ENCODE measurements at regions not wholly inside any gene's neighbourhood (a gene's known extent, or its start where the extent isn't known, plus 50 kb on each side); places are given as distances from the start of the nearest gene placed in this dataset.

DNA sequence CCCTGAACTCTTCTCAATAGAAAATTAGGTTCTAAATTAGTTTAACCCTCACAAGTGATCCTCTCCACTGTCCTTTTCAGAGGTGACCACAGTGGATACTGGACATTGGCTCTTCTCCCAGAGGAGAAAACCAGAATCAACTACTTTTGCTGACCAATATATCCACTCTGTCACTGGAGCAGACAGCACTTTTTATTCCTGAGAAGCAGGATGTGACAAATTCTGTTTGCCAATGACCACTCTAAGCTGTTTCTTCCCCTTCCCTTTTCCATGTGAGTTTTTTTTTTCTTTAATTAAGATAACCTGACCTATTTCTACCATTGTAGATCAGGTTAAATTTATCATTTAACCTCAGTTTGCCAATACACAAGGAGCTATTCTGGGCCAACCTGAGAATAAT, 79.7 kb upstream of the ZNF280D start:
- H3K27ac ChIP-seq (ENCODE audit: low read length), result peak overlapping the region; percentile 57; the same call in 1 of the 2 replicates

GRCh38 chr15:56812221-56812620, 78.9 kb upstream of the ZNF280D start:
- H3K79me2 ChIP-seq (ENCODE audit: low read length), result no peaks in the 10 kb centered on the region
- peaks cover 27% of the 10 kb centered on the region for H3K4me1 ChIP-seq (ENCODE audit: low read length)
- H3K9ac ChIP-seq (ENCODE audit: low read length), result no peak overlapping the region
- peak overlapping the region; percentile 42 for H2AFZ ChIP-seq (ENCODE audit: low read length)
- no peak for TF ChIP-seq EZH2phosphoT487 (IDR thresholded peaks at IDR 0.05; ENCODE audit: low read length)
- TF ChIP-seq EZH2 (optimal IDR thresholded peaks at IDR 0.05; ENCODE audit: low read depth, low read length), result no peak
- TF ChIP-seq, protein P1, sequence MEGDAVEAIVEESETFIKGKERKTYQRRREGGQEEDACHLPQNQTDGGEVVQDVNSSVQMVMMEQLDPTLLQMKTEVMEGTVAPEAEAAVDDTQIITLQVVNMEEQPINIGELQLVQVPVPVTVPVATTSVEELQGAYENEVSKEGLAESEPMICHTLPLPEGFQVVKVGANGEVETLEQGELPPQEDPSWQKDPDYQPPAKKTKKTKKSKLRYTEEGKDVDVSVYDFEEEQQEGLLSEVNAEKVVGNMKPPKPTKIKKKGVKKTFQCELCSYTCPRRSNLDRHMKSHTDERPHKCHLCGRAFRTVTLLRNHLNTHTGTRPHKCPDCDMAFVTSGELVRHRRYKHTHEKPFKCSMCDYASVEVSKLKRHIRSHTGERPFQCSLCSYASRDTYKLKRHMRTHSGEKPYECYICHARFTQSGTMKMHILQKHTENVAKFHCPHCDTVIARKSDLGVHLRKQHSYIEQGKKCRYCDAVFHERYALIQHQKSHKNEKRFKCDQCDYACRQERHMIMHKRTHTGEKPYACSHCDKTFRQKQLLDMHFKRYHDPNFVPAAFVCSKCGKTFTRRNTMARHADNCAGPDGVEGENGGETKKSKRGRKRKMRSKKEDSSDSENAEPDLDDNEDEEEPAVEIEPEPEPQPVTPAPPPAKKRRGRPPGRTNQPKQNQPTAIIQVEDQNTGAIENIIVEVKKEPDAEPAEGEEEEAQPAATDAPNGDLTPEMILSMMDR (IDR thresholded peaks at IDR 0.05; ENCODE audit: low read length), result no peak
- H3K4me3 ChIP-seq (ENCODE audit: low read length), result no peak overlapping the region
- H3K4me2 ChIP-seq (ENCODE audit: low read depth, low read length), result peak overlapping the region; percentile 37
- no peaks in the 10 kb centered on the region for H3K27me3 ChIP-seq (replicated peaks; ENCODE audit: insufficient read depth, low read length)
- H3K27ac ChIP-seq (ENCODE audit: low read length), result peak overlapping the region; percentile 57; the same call in 1 of the 2 replicates
- no peaks in the 10 kb centered on the region for H3K9me3 ChIP-seq (replicated peaks; ENCODE audit: insufficient read depth, low read length)
- peak; percentile 49 for DNase-seq
- H4K20me1 ChIP-seq (ENCODE audit: insufficient read depth, low read length), result no peaks in the 10 kb centered on the region
- no peaks in the 10 kb centered on the region for H3K36me3 ChIP-seq (replicated peaks; ENCODE audit: insufficient read depth, low read length)
- no peaks in the 10 kb centered on the region for H3K9me2 ChIP-seq (replicated peaks; ENCODE audit: insufficient read depth, low read length)
- H3F3A ChIP-seq (ENCODE audit: insufficient read depth, low read length), result no peaks in the 10 kb centered on the region; the same call in 1 of the 2 replicates

More for the DNA sequence above, 79.7 kb upstream of the ZNF280D start:
- TF ChIP-seq, protein P1 (IDR thresholded peaks at IDR 0.05; ENCODE audit: low read length), result no peak
- TF ChIP-seq EZH2phosphoT487 (IDR thresholded peaks at IDR 0.05; ENCODE audit: low read length) (no peak), EZH2 (optimal IDR thresholded peaks at IDR 0.05; ENCODE audit: low read depth, low read length) (no peak)
- Histone ChIP-seq H3K79me2 (ENCODE audit: low read length) (no peaks in the 10 kb centered on the region), H3F3A (ENCODE audit: insufficient read depth, low read length) (no peaks in the 10 kb centered on the region; the same call in 1 of the 2 replicates), H3K4me2 (ENCODE audit: low read depth, low read length) (peak overlapping the region; percentile 37; the same call in 1 of the 2 replicates), H3K4me1 (ENCODE audit: low read length) (peaks cover 27% of the 10 kb centered on the region), H3K9me2 (replicated peaks; ENCODE audit: insufficient read depth, low read length) (no peaks in the 10 kb centered on the region), H3K9ac (ENCODE audit: low read length) (no peak overlapping the region), H3K27me3 (replicated peaks; ENCODE audit: insufficient read depth, low read length) (no peaks in the 10 kb centered on the region), H3K9me3 (replicated peaks; ENCODE audit: insufficient read depth, low read length) (no peaks in the 10 kb centered on the region), H3K36me3 (replicated peaks; ENCODE audit: insufficient read depth, low read length) (no peaks in the 10 kb centered on the region), H2AFZ (ENCODE audit: low read length) (no peak overlapping the region), H4K20me1 (ENCODE audit: insufficient read depth, low read length) (no peaks in the 10 kb centered on the region), H3K4me3 (ENCODE audit: low read length) (no peak overlapping the region)
- no peak for DNase-seq

DNA sequence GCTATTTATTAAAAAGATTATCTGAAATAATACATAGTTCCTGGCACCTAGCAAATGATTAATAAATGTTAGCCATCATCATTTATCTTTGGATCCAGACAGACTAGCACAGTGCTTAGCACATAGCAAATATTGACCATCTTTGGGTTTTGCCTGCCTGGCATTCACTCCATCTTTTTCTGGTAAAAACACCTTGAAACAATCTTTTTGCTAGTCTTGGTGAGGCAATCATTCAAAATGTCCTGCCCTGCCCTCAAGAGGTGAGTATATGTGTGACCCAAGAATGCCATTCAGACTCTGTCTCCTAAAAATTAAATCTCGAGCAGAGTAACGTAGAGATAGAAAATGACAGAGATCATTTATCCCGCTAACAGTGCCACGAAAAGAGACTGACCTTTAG, 78.3 kb upstream of the ZNF280D start:
- H3K79me2 ChIP-seq (ENCODE audit: low read length), result no peaks in the 10 kb centered on the region
- peak overlapping the region; percentile 42 for H2AFZ ChIP-seq (ENCODE audit: low read length)
- no peaks in the 10 kb centered on the region; the same call in 1 of the 2 replicates for H3F3A ChIP-seq (ENCODE audit: insufficient read depth, low read length)
- H3K9me3 ChIP-seq (replicated peaks; ENCODE audit: insufficient read depth, low read length), result no peaks in the 10 kb centered on the region
- H3K4me3 ChIP-seq (ENCODE audit: low read length), result no peak overlapping the region
- peaks cover 27% of the 10 kb centered on the region for H3K4me1 ChIP-seq (ENCODE audit: low read length)
- no peaks in the 10 kb centered on the region for H3K9me2 ChIP-seq (replicated peaks; ENCODE audit: insufficient read depth, low read length)
- H3K9ac ChIP-seq (ENCODE audit: low read length), result no peak overlapping the region
- no peaks in the 10 kb centered on the region for H3K36me3 ChIP-seq (replicated peaks; ENCODE audit: insufficient read depth, low read length)
- TF ChIP-seq, protein P1 (IDR thresholded peaks at IDR 0.05; ENCODE audit: low read length), result peak; percentile 17; the same call in 1 of the 2 replicates
- no peak for TF ChIP-seq EZH2 (optimal IDR thresholded peaks at IDR 0.05; ENCODE audit: low read depth, low read length)
- no peak for TF ChIP-seq EZH2phosphoT487 (IDR thresholded peaks at IDR 0.05; ENCODE audit: low read length)
- peak overlapping the region; percentile 37; the same call in 1 of the 2 replicates for H3K4me2 ChIP-seq (ENCODE audit: low read depth, low read length)
- H3K27ac ChIP-seq (ENCODE audit: low read length), result peak overlapping the region; percentile 57; the same call in 1 of the 2 replicates
- H4K20me1 ChIP-seq (ENCODE audit: insufficient read depth, low read length), result no peaks in the 10 kb centered on the region
- H3K27me3 ChIP-seq (replicated peaks; ENCODE audit: insufficient read depth, low read length), result no peaks in the 10 kb centered on the region
- no peak for DNase-seq
